ENCODE measurements at regions not wholly inside any gene's neighbourhood (a gene's known extent, or its start where the extent isn't known, plus 50 kb on each side); places are given as distances from the start of the nearest gene placed in this dataset.

- TF ChIP-seq CTCF (IDR thresholded peaks at IDR 0.05; ENCODE audit: borderline replicate concordance, extremely low read depth, low read length, poor library complexity, severe bottlenecking): no peak
- TF ChIP-seq EZH2 (IDR thresholded peaks at IDR 0.05; ENCODE audit: borderline replicate concordance, low read depth, low read length, severe bottlenecking): no peak
These were observed 72.2 kb downstream of the ADAMTS1 start for GRCh38 chr21:26773058-26773457.
